HG02759 (cell line): ENCODE measurements at regions not wholly inside any gene's neighbourhood (a gene's known extent, or its start where the extent isn't known, plus 50 kb on each side); places are given as distances from the start of the nearest gene placed in this dataset.
A peak's percentile ranks its signal among the peaks of the same experiment; 100 is the strongest.
"Not testable (repeated sequence)": the region's sequence is repeated elsewhere in the genome, so short reads cannot be mapped to it uniquely, and the experiment has no call there.

Source experiments
- ATAC-seq: cut with Tn5 transposase; IDR thresholded peaks from one replicate; pipeline ENCODE4 v1.9.1; 2021; ENCODE audit warnings: mild to moderate bottlenecking, moderate library complexity; ENCODE audit not compliant: unreplicated experiment

- no peak for ATAC-seq
These were observed 367.7 kb downstream of the PRELID2 start for GRCh38 chr5:145467446-145467845.

- ATAC-seq: no peak
These were observed 368.6 kb downstream of the PRELID2 start for GRCh38 chr5:145466533-145466932.

- ATAC-seq: no peak
These were observed 369.5 kb downstream of the PRELID2 start for GRCh38 chr5:145465474-145466263.

- no peak for ATAC-seq
These were observed 371.0 kb downstream of the PRELID2 start for GRCh38 chr5:145464171-145464570.

- ATAC-seq: no peak
These were observed 371.5 kb downstream of the PRELID2 start for GRCh38 chr5:145463634-145464033.

GRCh38 chr5:145462525-145462924, 372.6 kb downstream of the PRELID2 start:
- ATAC-seq: no peak

GRCh38 chr5:145450286-145450885, 384.8 kb downstream of the PRELID2 start:
- ATAC-seq: no peak

- no peak for ATAC-seq
These were observed 385.3 kb downstream of the PRELID2 start for GRCh38 chr5:145449794-145450193.

- not testable (repeated sequence) for ATAC-seq
These were observed 388.3 kb downstream of the PRELID2 start for GRCh38 chr5:145446875-145447274.

GRCh38 chr5:145446412-145446811, 388.7 kb downstream of the PRELID2 start:
- no peak for ATAC-seq

- ATAC-seq: no peak
These were observed 390.1 kb downstream of the PRELID2 start for GRCh38 chr5:145445027-145445426.

- no peak for ATAC-seq
These were observed 391.2 kb downstream of the PRELID2 start for GRCh38 chr5:145443964-145444363.

GRCh38 chr5:145443366-145443765, 391.8 kb downstream of the PRELID2 start:
- ATAC-seq: no peak

GRCh38 chr5:145442661-145443060, 392.5 kb downstream of the PRELID2 start:
- ATAC-seq: not testable (repeated sequence)

- no peak for ATAC-seq
These were observed 393.9 kb downstream of the PRELID2 start for GRCh38 chr5:145441228-145441627.

GRCh38 chr5:145437627-145438026, 397.5 kb downstream of the PRELID2 start:
- ATAC-seq: no peak

GRCh38 chr5:145433077-145433476, 402.1 kb downstream of the PRELID2 start:
- ATAC-seq: no peak

- no peak for ATAC-seq
These were observed 406.0 kb downstream of the PRELID2 start for GRCh38 chr5:145429170-145429569.

GRCh38 chr5:145408048-145408341, 427.1 kb downstream of the PRELID2 start:
- ATAC-seq: peak; percentile 62

GRCh38 chr5:145407300-145408047, 427.7 kb downstream of the PRELID2 start:
- ATAC-seq: peak; percentile 55

- ATAC-seq: no peak
These were observed 431.1 kb downstream of the PRELID2 start for GRCh38 chr5:145403992-145404391.

- no peak for ATAC-seq
These were observed 438.3 kb downstream of the PRELID2 start for GRCh38 chr5:145396888-145397287.
